ENCODE measurements at regions not wholly inside any gene's neighbourhood (a gene's known extent, or its start where the extent isn't known, plus 50 kb on each side); places are given as distances from the start of the nearest gene placed in this dataset.

GRCh38 chr1:234885601-234886000 is 243.0 kb downstream of the TOMM20 start:
- H3K4me1 ChIP-seq = no peaks in the 10 kb centered on the region
- no peaks in the 10 kb centered on the region for H3K27me3 ChIP-seq
- no peak for DNase-seq (ENCODE audit: low spot score in 2 of 2)
- H3K9me3 ChIP-seq = no peaks in the 10 kb centered on the region
- H3K27ac ChIP-seq = peak overlapping the region; percentile 50 to 63
- TF ChIP-seq POLR2AphosphoS5 (IDR thresholded peaks at IDR 0.05) (no peak), POLR2A (IDR thresholded peaks at IDR 0.05) (no peak), CTCF (IDR thresholded peaks at IDR 0.05) (no peak)
- intact Hi-C loops (cut with DNase I; ENCODE audit: low total_unique reads) = no loop called here
- no peaks in the 10 kb centered on the region for H3K36me3 ChIP-seq
- H3K4me3 ChIP-seq = no peak overlapping the region

GRCh38 chr1:234884701-234885100 is 243.9 kb downstream of the TOMM20 start:
- Histone ChIP-seq H3K27me3 (no peaks in the 10 kb centered on the region), H3K9me3 (no peaks in the 10 kb centered on the region), H3K36me3 (no peaks in the 10 kb centered on the region), H3K4me3 (no peak overlapping the region), H3K4me1 (no peaks in the 10 kb centered on the region), H3K27ac (peak overlapping the region in 1 of 2 donors; percentile 50)
- DNase-seq (ENCODE audit: low spot score in 2 of 2) = no peak
- intact Hi-C loops (cut with DNase I; ENCODE audit: low total_unique reads) = no loop called here
- TF ChIP-seq CTCF (IDR thresholded peaks at IDR 0.05) (no peak), POLR2A (IDR thresholded peaks at IDR 0.05) (no peak), POLR2AphosphoS5 (IDR thresholded peaks at IDR 0.05) (no peak)

DNA sequence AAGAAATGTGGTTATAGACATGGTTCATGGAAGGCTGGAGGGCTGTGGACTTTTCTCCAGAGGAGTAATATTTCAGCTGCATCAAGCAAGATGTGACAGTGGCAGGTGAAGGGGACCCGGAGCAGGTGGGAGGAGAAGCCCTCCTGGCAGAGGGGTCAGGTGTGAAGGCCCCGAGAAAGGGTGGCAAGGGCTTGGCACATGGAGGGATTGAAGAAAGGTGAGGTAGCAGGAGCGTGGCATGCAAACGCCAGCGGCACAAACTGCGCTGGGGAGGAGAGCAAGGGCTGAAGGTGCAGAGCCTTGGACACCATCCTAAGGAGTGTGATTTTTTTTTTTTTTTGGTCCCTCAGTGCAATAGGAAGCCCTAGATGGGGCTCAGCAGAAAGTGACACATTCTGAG is 244.6 kb downstream of the TOMM20 start:
- Histone ChIP-seq H3K36me3 (no peaks in the 10 kb centered on the region), H3K27ac (no peak overlapping the region), H3K4me1 (no peaks in the 10 kb centered on the region), H3K27me3 (no peaks in the 10 kb centered on the region), H3K9me3 (no peaks in the 10 kb centered on the region), H3K4me3 (no peak overlapping the region)
- intact Hi-C loops (cut with DNase I; ENCODE audit: low total_unique reads) = no loop called here
- TF ChIP-seq CTCF (IDR thresholded peaks at IDR 0.05) = no peak
- TF ChIP-seq POLR2AphosphoS5 (IDR thresholded peaks at IDR 0.05) = no peak
- TF ChIP-seq POLR2A (IDR thresholded peaks at IDR 0.05) = no peak
- no peak for DNase-seq (ENCODE audit: low spot score in 2 of 2)

DNA sequence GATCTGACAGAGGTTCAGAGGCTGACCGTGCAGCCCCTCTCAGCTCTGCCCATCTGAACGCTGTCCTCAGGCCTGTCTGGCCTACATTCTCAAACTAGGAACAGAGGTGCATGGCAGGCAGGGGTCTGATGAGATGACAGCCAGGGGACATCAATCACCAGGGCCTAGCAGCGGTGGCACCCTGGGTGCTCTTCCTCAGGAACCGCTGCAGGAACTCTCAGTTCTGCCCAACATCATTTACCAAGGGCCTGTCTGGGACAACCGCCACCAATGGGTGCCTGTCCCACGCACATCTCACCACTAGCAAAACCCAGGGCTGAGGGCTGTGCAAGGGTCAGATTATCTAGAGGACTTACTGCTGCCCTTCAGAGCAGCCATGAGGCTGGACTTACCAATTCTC is 245.7 kb downstream of the TOMM20 start:
- H3K36me3 ChIP-seq = no peaks in the 10 kb centered on the region
- H3K4me3 ChIP-seq = no peak overlapping the region
- TF ChIP-seq POLR2AphosphoS5 (IDR thresholded peaks at IDR 0.05) = no peak
- no peak for TF ChIP-seq CTCF (IDR thresholded peaks at IDR 0.05)
- TF ChIP-seq POLR2A (IDR thresholded peaks at IDR 0.05) = no peak
- intact Hi-C loops (cut with DNase I; ENCODE audit: low total_unique reads) = no loop called here
- no peak for DNase-seq (ENCODE audit: low spot score in 2 of 2)
- H3K27me3 ChIP-seq = no peaks in the 10 kb centered on the region
- H3K9me3 ChIP-seq = no peaks in the 10 kb centered on the region
- H3K4me1 ChIP-seq = no peaks in the 10 kb centered on the region
- no peak overlapping the region for H3K27ac ChIP-seq

GRCh38 chr1:234881893-234882771 is 246.5 kb downstream of the TOMM20 start:
- TF ChIP-seq POLR2AphosphoS5 (IDR thresholded peaks at IDR 0.05) (no peak), POLR2A (IDR thresholded peaks at IDR 0.05) (no peak), CTCF (IDR thresholded peaks at IDR 0.05) (no peak)
- no peaks in the 10 kb centered on the region for H3K27me3 ChIP-seq
- no peak overlapping the region for H3K27ac ChIP-seq
- H3K36me3 ChIP-seq = no peaks in the 10 kb centered on the region
- no peaks in the 10 kb centered on the region for H3K9me3 ChIP-seq
- no peak for DNase-seq (ENCODE audit: low spot score in 2 of 2)
- H3K4me1 ChIP-seq = no peaks in the 10 kb centered on the region
- intact Hi-C loops (cut with DNase I; ENCODE audit: low total_unique reads) = no loop called here
- no peak overlapping the region for H3K4me3 ChIP-seq

Data from breast epithelium (tissue), 4 donors.